ENCODE measurements at regions not wholly inside any gene's neighbourhood (a gene's known extent, or its start where the extent isn't known, plus 50 kb on each side); places are given as distances from the start of the nearest gene placed in this dataset.

GRCh38 chr5:159752622-159753275, 163.5 kb upstream of the ADRA1B start:
- Mint-ChIP-seq H3K27me3 (ENCODE audit: low read depth) (no peaks in the 10 kb centered on the region), H3K36me3 (no peaks in the 10 kb centered on the region), H3K9me3 (peaks cover 18% of the 10 kb centered on the region), H3K4me3 (no peak overlapping the region), H3K27ac (no peak overlapping the region), H3K4me1 (no peaks in the 10 kb centered on the region)
- no peak for TF ChIP-seq CTCF (IDR thresholded peaks at IDR 0.05; ENCODE audit: unreplicated experiment)
- DNase-seq (ENCODE audit: low spot score in 2 of 2, unreplicated experiment in 2 of 2), result no peak

GRCh38 chr5:159758189-159758588, 158.1 kb upstream of the ADRA1B start:
- H3K27ac Mint-ChIP-seq, result no peak overlapping the region
- H3K36me3 Mint-ChIP-seq, result no peaks in the 10 kb centered on the region
- no peaks in the 10 kb centered on the region for H3K9me3 Mint-ChIP-seq
- H3K4me3 Mint-ChIP-seq, result no peak overlapping the region
- no peak for TF ChIP-seq CTCF (IDR thresholded peaks at IDR 0.05; ENCODE audit: unreplicated experiment)
- no peaks in the 10 kb centered on the region for H3K27me3 Mint-ChIP-seq (ENCODE audit: low read depth)
- DNase-seq (ENCODE audit: low spot score in 2 of 2, unreplicated experiment in 2 of 2), result no peak
- H3K4me1 Mint-ChIP-seq, result peaks cover 2% of the 10 kb centered on the region

GRCh38 chr5:159759791-159760290, 156.4 kb upstream of the ADRA1B start:
- no peak for TF ChIP-seq CTCF (IDR thresholded peaks at IDR 0.05; ENCODE audit: unreplicated experiment)
- Mint-ChIP-seq H3K27ac (no peak overlapping the region), H3K4me3 (no peak overlapping the region), H3K36me3 (no peaks in the 10 kb centered on the region), H3K4me1 (peaks cover 15% of the 10 kb centered on the region), H3K27me3 (ENCODE audit: low read depth) (no peaks in the 10 kb centered on the region), H3K9me3 (no peaks in the 10 kb centered on the region)
- no peak for DNase-seq (ENCODE audit: low spot score in 2 of 2, unreplicated experiment in 2 of 2)

GRCh38 chr5:159762921-159763320, 153.4 kb upstream of the ADRA1B start:
- H3K4me1 Mint-ChIP-seq, result peaks cover 19% of the 10 kb centered on the region
- no peak overlapping the region for H3K27ac Mint-ChIP-seq
- H3K4me3 Mint-ChIP-seq, result no peak overlapping the region
- H3K27me3 Mint-ChIP-seq (ENCODE audit: low read depth), result no peaks in the 10 kb centered on the region
- no peaks in the 10 kb centered on the region for H3K36me3 Mint-ChIP-seq
- no peaks in the 10 kb centered on the region for H3K9me3 Mint-ChIP-seq
- DNase-seq (ENCODE audit: low spot score in 2 of 2, unreplicated experiment in 2 of 2), result no peak
- TF ChIP-seq CTCF (IDR thresholded peaks at IDR 0.05; ENCODE audit: unreplicated experiment), result no peak

- no peak for DNase-seq (ENCODE audit: low spot score in 2 of 2, unreplicated experiment in 2 of 2)
- no peaks in the 10 kb centered on the region for H3K27me3 Mint-ChIP-seq (ENCODE audit: low read depth)
- no peaks in the 10 kb centered on the region for H3K9me3 Mint-ChIP-seq
- no peak overlapping the region for H3K4me3 Mint-ChIP-seq
- H3K36me3 Mint-ChIP-seq, result no peaks in the 10 kb centered on the region
- no peak overlapping the region for H3K27ac Mint-ChIP-seq
- no peak for TF ChIP-seq CTCF (IDR thresholded peaks at IDR 0.05; ENCODE audit: unreplicated experiment)
- H3K4me1 Mint-ChIP-seq, result peaks cover 21% of the 10 kb centered on the region
These were observed 152.7 kb upstream of the ADRA1B start for GRCh38 chr5:159763562-159763961.

Measured in mesothelial cell of epicardium (in vitro differentiated cells).